AG04450 (cell line): ENCODE measurements at regions not wholly inside any gene's neighbourhood (a gene's known extent, or its start where the extent isn't known, plus 50 kb on each side); places are given as distances from the start of the nearest gene placed in this dataset.

Experiments used
- CTCF ChIA-PET: fragments of 300-600, 350-600 bp; formaldehyde crosslinking; extraction: SDS; loops from one replicate; lab custom pipeline; 2022; ENCODE audit warnings: antibody characterized with exemption, inconsistent platforms; lab: Charles Lee
- POLR2A ChIA-PET: fragments of 350-600 bp; formaldehyde crosslinking; extraction: SDS; loops from one replicate; lab custom pipeline; 2021; ENCODE audit warnings: antibody characterized with exemption, inconsistent platforms; lab: Yijun Ruan, JAX
- DNase-seq: peaks from one replicate; pipeline ENCODE4 v3.0.0-alpha.2; 2011; ENCODE audit warnings: low read depth, low spot score
- H3K27ac ChIP-seq: one replicate; pipeline ENCODE4 v1.5.1; 2012; ENCODE audit warnings: low read depth, low read length, control low read depth
- H3K27me3 ChIP-seq: one replicate; pipeline ENCODE4 v1.6.0; 2012; ENCODE audit warnings: low read length; ENCODE audit not compliant: control insufficient read depth, insufficient read depth
- H3K4me3 ChIP-seq: 2 replicates; pipeline ENCODE4 v1.5.1; 2011; ENCODE audit warnings: mild to moderate bottlenecking, low read depth, low read length, control low read depth
- H3K9me3 ChIP-seq: 2 replicates; pipeline ENCODE4 v1.5.1; 2012; ENCODE audit warnings: low read length; ENCODE audit not compliant: control insufficient read depth, insufficient read depth
- TF ChIP-seq, protein P1 (sequence below): IDR thresholded peaks from 2 replicates; pipeline ENCODE4 v1.5.1; 2011; ENCODE audit warnings: low read depth, low read length, control low read depth, inconsistent platforms

GRCh38 chr13:103815619-103816018, 749.4 kb upstream of the SLC10A2 start:
- Histone ChIP-seq H3K9me3 (peaks cover 8% of the 10 kb centered on the region), H3K27me3 (no peaks in the 10 kb centered on the region), H3K4me3 (no peak overlapping the region), H3K27ac (no peak overlapping the region)
- TF ChIP-seq, protein P1, sequence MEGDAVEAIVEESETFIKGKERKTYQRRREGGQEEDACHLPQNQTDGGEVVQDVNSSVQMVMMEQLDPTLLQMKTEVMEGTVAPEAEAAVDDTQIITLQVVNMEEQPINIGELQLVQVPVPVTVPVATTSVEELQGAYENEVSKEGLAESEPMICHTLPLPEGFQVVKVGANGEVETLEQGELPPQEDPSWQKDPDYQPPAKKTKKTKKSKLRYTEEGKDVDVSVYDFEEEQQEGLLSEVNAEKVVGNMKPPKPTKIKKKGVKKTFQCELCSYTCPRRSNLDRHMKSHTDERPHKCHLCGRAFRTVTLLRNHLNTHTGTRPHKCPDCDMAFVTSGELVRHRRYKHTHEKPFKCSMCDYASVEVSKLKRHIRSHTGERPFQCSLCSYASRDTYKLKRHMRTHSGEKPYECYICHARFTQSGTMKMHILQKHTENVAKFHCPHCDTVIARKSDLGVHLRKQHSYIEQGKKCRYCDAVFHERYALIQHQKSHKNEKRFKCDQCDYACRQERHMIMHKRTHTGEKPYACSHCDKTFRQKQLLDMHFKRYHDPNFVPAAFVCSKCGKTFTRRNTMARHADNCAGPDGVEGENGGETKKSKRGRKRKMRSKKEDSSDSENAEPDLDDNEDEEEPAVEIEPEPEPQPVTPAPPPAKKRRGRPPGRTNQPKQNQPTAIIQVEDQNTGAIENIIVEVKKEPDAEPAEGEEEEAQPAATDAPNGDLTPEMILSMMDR = no peak
- POLR2A ChIA-PET = no interaction called here
- DNase-seq = no peak
- CTCF ChIA-PET = no interaction called here

DNA sequence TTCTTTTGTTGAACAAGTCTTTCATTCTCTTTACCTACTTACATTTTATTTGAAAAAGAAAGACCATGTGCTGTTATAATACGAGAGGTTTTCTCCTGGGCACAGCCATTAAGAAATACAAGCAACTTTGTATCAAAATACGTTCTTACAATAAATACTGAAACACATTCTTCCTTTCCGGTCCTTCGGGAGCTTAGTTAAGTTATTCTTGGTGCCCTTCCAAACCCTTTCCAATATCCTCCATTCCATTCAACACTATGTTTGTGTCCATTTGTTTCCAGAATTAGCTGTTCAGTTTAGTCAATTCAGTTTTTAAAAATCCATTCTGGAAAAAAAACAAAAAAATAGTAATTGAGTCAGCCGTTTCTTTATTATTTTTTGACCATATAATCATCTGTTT, 746.8 kb upstream of the SLC10A2 start:
- Histone ChIP-seq H3K9me3 (peaks cover 12% of the 10 kb centered on the region), H3K27ac (no peak overlapping the region), H3K27me3 (no peaks in the 10 kb centered on the region), H3K4me3 (no peak overlapping the region)
- POLR2A ChIA-PET = no interaction called here
- TF ChIP-seq, protein P1 = no peak
- CTCF ChIA-PET = no interaction called here
- no peak for DNase-seq

DNA sequence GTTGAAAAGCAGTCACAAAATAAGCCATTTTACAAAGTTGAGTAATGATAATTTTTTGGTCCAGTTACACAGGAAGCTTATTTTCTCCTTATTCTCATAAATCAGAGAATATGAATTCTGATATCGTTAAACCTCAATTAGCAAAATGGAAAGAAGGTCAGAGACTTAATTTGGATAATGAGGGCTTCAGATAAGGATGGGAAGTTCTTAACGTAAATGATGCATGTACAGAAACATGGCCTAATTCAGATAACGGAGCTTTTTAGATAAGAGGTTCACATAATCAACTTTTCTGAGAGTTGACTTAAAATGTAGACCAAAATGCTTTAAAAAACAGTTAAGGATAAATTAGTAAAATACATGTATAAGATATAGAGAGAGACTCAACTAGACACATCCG, 746.3 kb upstream of the SLC10A2 start:
- no peak overlapping the region for H3K4me3 ChIP-seq
- CTCF ChIA-PET = no interaction called here
- H3K27ac ChIP-seq = no peak overlapping the region
- no peaks in the 10 kb centered on the region for H3K27me3 ChIP-seq
- TF ChIP-seq, protein P1 = no peak
- POLR2A ChIA-PET = no interaction called here
- no peak for DNase-seq
- peaks cover 16% of the 10 kb centered on the region for H3K9me3 ChIP-seq

- Histone ChIP-seq H3K27me3 (no peaks in the 10 kb centered on the region), H3K4me3 (no peak overlapping the region), H3K27ac (no peak overlapping the region), H3K9me3 (peaks cover 17% of the 10 kb centered on the region)
- DNase-seq = no peak
- TF ChIP-seq, protein P1 = no peak
- ChIA-PET CTCF (no interaction called here), POLR2A (no interaction called here)
These were observed 743.8 kb upstream of the SLC10A2 start for GRCh38 chr13:103810026-103810425.

DNA sequence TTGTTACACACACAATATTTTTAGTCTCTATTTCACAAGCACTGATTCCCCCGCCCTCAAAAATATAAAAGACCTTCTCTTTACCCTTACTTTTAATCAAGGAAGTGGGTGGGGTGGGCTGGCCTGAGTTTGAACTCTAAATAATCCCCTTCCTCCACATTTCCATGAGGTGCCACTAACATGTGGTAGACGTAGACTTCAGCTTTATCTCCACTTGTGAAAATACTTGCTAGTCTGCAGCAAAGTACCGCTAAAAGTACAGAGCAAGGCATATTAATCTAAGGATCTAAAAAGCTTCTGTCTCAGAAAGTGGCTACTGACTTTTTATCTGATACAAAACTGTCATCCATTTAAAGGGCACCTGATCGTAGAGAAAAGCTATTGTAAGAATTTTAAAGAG, 739.6 kb upstream of the SLC10A2 start:
- no peak overlapping the region for H3K4me3 ChIP-seq
- no peak overlapping the region for H3K27ac ChIP-seq
- peaks cover 15% of the 10 kb centered on the region for H3K9me3 ChIP-seq
- H3K27me3 ChIP-seq = no peaks in the 10 kb centered on the region
- TF ChIP-seq, protein P1 = no peak
- DNase-seq = no peak
- ChIA-PET POLR2A (no interaction called here), CTCF (no interaction called here)
